H9 (cell line): ENCODE measurements at regions not wholly inside any gene's neighbourhood (a gene's known extent, or its start where the extent isn't known, plus 50 kb on each side); places are given as distances from the start of the nearest gene placed in this dataset.

Experiments used
- DNase-seq: peaks from one replicate; pipeline ENCODE4 v3.0.0-alpha.2; 2017
- H2AFZ ChIP-seq: one replicate; pipeline ENCODE4 v1.6.1; 2013; ENCODE audit warnings: mild to moderate bottlenecking, low read length, control low read depth, moderate library complexity
- H2AK5ac ChIP-seq: 2 replicates; pipeline ENCODE4 v1.6.1; 2013; ENCODE audit warnings: low read length, control low read depth, mixed read lengths; ENCODE audit not compliant: insufficient read length
- H2BK120ac ChIP-seq: one replicate; pipeline ENCODE4 v1.6.1; 2013; ENCODE audit warnings: low read depth, mild to moderate bottlenecking, low read length, control low read depth, inconsistent platforms; ENCODE audit not compliant: poor library complexity, severe bottlenecking
- H2BK12ac ChIP-seq: 2 replicates; pipeline ENCODE4 v1.6.1; 2013; ENCODE audit warnings: low read length, control low read depth, mixed read lengths, low read depth; ENCODE audit not compliant: insufficient read length
- H2BK15ac ChIP-seq: 2 replicates; pipeline ENCODE4 v1.6.1; 2013; ENCODE audit warnings: low read depth, low read length, control low read depth
- H2BK20ac ChIP-seq: one replicate; pipeline ENCODE4 v1.6.1; 2013; ENCODE audit warnings: low read depth, mild to moderate bottlenecking, low read length, control low read depth, inconsistent platforms; ENCODE audit not compliant: poor library complexity, severe bottlenecking
- H2BK5ac ChIP-seq: 2 replicates; pipeline ENCODE4 v1.6.1; 2013; ENCODE audit warnings: low read length, control low read depth, mixed read lengths; ENCODE audit not compliant: insufficient read length
- H3K14ac ChIP-seq: 2 replicates; pipeline ENCODE4 v1.6.1; 2013; ENCODE audit warnings: low read length, control low read depth; ENCODE audit not compliant: insufficient read depth
- H3K18ac ChIP-seq: 2 replicates; pipeline ENCODE4 v1.6.1; 2013; ENCODE audit warnings: low read depth, mild to moderate bottlenecking, mixed read lengths, low read length, control low read depth; ENCODE audit not compliant: insufficient read length
- H3K23ac ChIP-seq: 2 replicates; pipeline ENCODE4 v1.6.1; 2013; ENCODE audit warnings: low read length, control low read depth, mixed read lengths, low read depth; ENCODE audit not compliant: insufficient read length
- H3K23me2 ChIP-seq: 2 replicates; pipeline ENCODE4 v1.6.1; 2013; ENCODE audit warnings: low read depth, mild to moderate bottlenecking, mixed read lengths, low read length, control low read depth; ENCODE audit not compliant: insufficient read length, poor library complexity, severe bottlenecking
- H3K27ac ChIP-seq: 2 replicates; pipeline ENCODE4 v1.5.1; 2013; ENCODE audit warnings: low read length, control low read depth, mixed read lengths, low read depth; ENCODE audit not compliant: insufficient read length
- H3K27me3 ChIP-seq: 2 replicates; pipeline ENCODE4 v1.6.1; 2013; ENCODE audit warnings: low read length, control low read depth, inconsistent platforms; ENCODE audit not compliant: insufficient read depth
- H3K4ac ChIP-seq: 2 replicates; pipeline ENCODE4 v1.6.1; 2013; ENCODE audit warnings: low read depth, mild to moderate bottlenecking, control low read depth, inconsistent platforms, low read length, moderate library complexity
- H3K4me1 ChIP-seq: 2 replicates; pipeline ENCODE4 v1.6.1; 2013; ENCODE audit warnings: low read length, control low read depth, inconsistent platforms; ENCODE audit not compliant: insufficient read depth
- H3K4me2 ChIP-seq: 2 replicates; pipeline ENCODE4 v1.6.1; 2013; ENCODE audit warnings: low read length, control low read depth, mixed read lengths; ENCODE audit not compliant: insufficient read length, insufficient read depth
- H3K56ac ChIP-seq: 2 replicates; pipeline ENCODE4 v1.6.1; 2013; ENCODE audit warnings: low read depth, mild to moderate bottlenecking, mixed read lengths, low read length, control low read depth; ENCODE audit not compliant: insufficient read length
- H3K79me1 ChIP-seq: 2 replicates; pipeline ENCODE4 v1.6.1; 2013; ENCODE audit warnings: low read depth, mild to moderate bottlenecking, moderate library complexity, low read length, control low read depth, inconsistent platforms; ENCODE audit not compliant: insufficient read depth, poor library complexity, severe bottlenecking
- H3K79me2 ChIP-seq: 2 replicates; pipeline ENCODE4 v1.6.1; 2013; ENCODE audit warnings: low read length, control low read depth, inconsistent platforms; ENCODE audit not compliant: insufficient read depth
- H3K9ac ChIP-seq: 2 replicates; pipeline ENCODE4 v1.6.1; 2013; ENCODE audit warnings: low read length, control low read depth, mixed read lengths; ENCODE audit not compliant: insufficient read length; ENCODE audit errors: extremely low read depth
- H3K9me3 ChIP-seq: one replicate; pipeline ENCODE4 v1.6.1; 2013; ENCODE audit warnings: low read depth, low read length, inconsistent platforms; ENCODE audit not compliant: control insufficient read depth
- H3T11ph ChIP-seq: one replicate; pipeline ENCODE4 v1.6.1; 2013; ENCODE audit warnings: mild to moderate bottlenecking, low read length, control low read depth, inconsistent platforms
- H4K20me1 ChIP-seq: one replicate; pipeline ENCODE4 v1.6.1; 2013; ENCODE audit not compliant: control insufficient read depth, insufficient read length, insufficient read depth
- H4K5ac ChIP-seq: 2 replicates; pipeline ENCODE4 v1.6.1; 2013; ENCODE audit warnings: low read depth, mild to moderate bottlenecking, mixed read lengths, low read length, control low read depth; ENCODE audit not compliant: insufficient read length
- H4K8ac ChIP-seq: replicated peaks from 2 replicates; pipeline ENCODE4 v1.6.1; 2013; ENCODE audit warnings: low read length, control low read depth, mixed read lengths, low read depth; ENCODE audit not compliant: insufficient read length
- H4K91ac ChIP-seq: 2 replicates; pipeline ENCODE4 v1.6.1; 2013; ENCODE audit warnings: low read depth, mild to moderate bottlenecking, moderate library complexity, mixed read lengths, low read length, control low read depth; ENCODE audit not compliant: insufficient read length
- H3K27ac Mint-ChIP-seq, 3 experiments: 2 replicates in 2 of 3; 3 replicates in 1 of 3; pipeline ENCODE4 v1.8.0; 2020 to 2021; ENCODE audit warnings: mixed read lengths in 3 of 3, mild to moderate bottlenecking in 1 of 3, moderate library complexity in 1 of 3
- H3K27me3 Mint-ChIP-seq: 2 replicates; pipeline ENCODE4 v1.8.0; 2021; ENCODE audit warnings: low read depth, mild to moderate bottlenecking, moderate library complexity, mixed read lengths
- H3K36me3 Mint-ChIP-seq, 3 experiments: 2 replicates in 2 of 3; 3 replicates in 1 of 3; pipeline ENCODE4 v1.8.0; 2020 to 2021; ENCODE audit warnings: low read depth in 3 of 3, mixed read lengths in 3 of 3; ENCODE audit not compliant: insufficient read depth in 1 of 3
- H3K4me1 Mint-ChIP-seq, 2 experiments: 2 replicates each; pipeline ENCODE4 v1.8.0; 2020; ENCODE audit warnings: mixed read lengths in 2 of 2
- H3K4me3 Mint-ChIP-seq, 2 experiments: 2 replicates in 1 of 2; 3 replicates in 1 of 2; pipeline ENCODE4 v1.8.0; 2020 to 2021; ENCODE audit warnings: mild to moderate bottlenecking in 2 of 2, mixed read lengths in 2 of 2, moderate library complexity in 1 of 2
- H3K9me3 Mint-ChIP-seq, 2 experiments: 2 replicates in 1 of 2; 3 replicates in 1 of 2; pipeline ENCODE4 v1.8.0; 2020; ENCODE audit warnings: mild to moderate bottlenecking in 2 of 2, mixed read lengths in 2 of 2, moderate library complexity in 1 of 2
- CTCF ChIP-seq: fragments of 200-600 bp; sonication (generic); conservative IDR thresholded peaks from 3 replicates; pipeline ENCODE4 v1.8.0; 2021; ENCODE audit warnings: antibody characterized with exemption, mild to moderate bottlenecking
- WGBS: extraction: QIAGEN DNeasy Blood & Tissue Kit; methylation state at CpG from one replicate; pipeline ENCODE4 v1.1.7; 2013; ENCODE audit warnings: missing lambda C conversion rate, low lambda C conversion rate, mixed read lengths; ENCODE audit not compliant: insufficient read length; ENCODE audit errors: extremely low coverage; 5-methylcytosine and 5-hydroxymethylcytosine counted together

GRCh38 chr4:179292468-179292867 is 1850.2 kb upstream of the AGA start:
- Histone ChIP-seq H2BK15ac (no peak overlapping the region), H3T11ph (no peak overlapping the region), H2BK20ac (no peak overlapping the region), H2BK120ac (no peak overlapping the region), H3K23ac (no peak overlapping the region), H3K14ac (no peak overlapping the region), H3K4ac (no peak overlapping the region), H3K4me2 (no peak overlapping the region), H2BK5ac (no peak overlapping the region), H2BK12ac (no peak overlapping the region), H2AK5ac (no peak overlapping the region), H4K20me1 (no peaks in the 10 kb centered on the region), H3K27me3 (no peaks in the 10 kb centered on the region), H4K91ac (no peak overlapping the region), H3K9me3 (no peaks in the 10 kb centered on the region), H3K79me1 (no peaks in the 10 kb centered on the region), H3K4me1 (peaks cover 4% of the 10 kb centered on the region; the same call in 1 of the 2 replicates), H3K18ac (no peak overlapping the region), H4K5ac (no peak overlapping the region), H3K23me2 (no peaks in the 10 kb centered on the region), H3K79me2 (no peaks in the 10 kb centered on the region), H3K56ac (no peak overlapping the region), H3K27ac (no peak overlapping the region), H4K8ac (no peak overlapping the region), H2AFZ (no peak overlapping the region), H3K9ac (no peak overlapping the region)
- no peaks in the 10 kb centered on the region for H3K27me3 Mint-ChIP-seq
- no peak for DNase-seq
- TF ChIP-seq CTCF: no peak
- H3K4me3 Mint-ChIP-seq: no peak overlapping the region; a peak in 2 of 5 replicates
- H3K27ac Mint-ChIP-seq: peak overlapping the region in 2 of 3 experiments; percentile 31 to 46; a peak in 4 of 7 replicates
- peaks cover 4 to 12% (median 9%) of the 10 kb centered on the region in 3 experiments; a peak in 6 of 7 replicates for H3K36me3 Mint-ChIP-seq
- peaks cover 15 to 24% of the 10 kb centered on the region in 2 experiments for H3K4me1 Mint-ChIP-seq
- H3K9me3 Mint-ChIP-seq: peaks cover 2 to 12% of the 10 kb centered on the region in 2 experiments; a peak in 4 of 5 replicates
- WGBS: no CpG with 5 or more reads among the region's 1 CpG
